Endothelial cell (in vitro differentiated cells): ENCODE measurements at regions not wholly inside any gene's neighbourhood (a gene's known extent, or its start where the extent isn't known, plus 50 kb on each side); places are given as distances from the start of the nearest gene placed in this dataset.

Source experiments
- DNase-seq: peaks from one replicate; pipeline ENCODE4 v3.0.0; 2021; ENCODE audit warnings: low spot score
- H3K27ac Mint-ChIP-seq: one replicate; pipeline ENCODE4 v1.8.0; 2021; ENCODE audit warnings: mixed read lengths, inconsistent platforms; ENCODE audit not compliant: unreplicated experiment
- H3K27me3 Mint-ChIP-seq: one replicate; pipeline ENCODE4 v1.8.0; 2021; ENCODE audit warnings: mild to moderate bottlenecking, moderate library complexity, mixed read lengths, inconsistent platforms; ENCODE audit not compliant: unreplicated experiment
- H3K36me3 Mint-ChIP-seq: one replicate; pipeline ENCODE4 v1.8.0; 2021; ENCODE audit warnings: mild to moderate bottlenecking, low read depth, mixed read lengths, inconsistent platforms; ENCODE audit not compliant: unreplicated experiment
- H3K4me1 Mint-ChIP-seq: one replicate; pipeline ENCODE4 v1.8.0; 2021; ENCODE audit warnings: mild to moderate bottlenecking, mixed read lengths, inconsistent platforms; ENCODE audit not compliant: unreplicated experiment
- H3K4me3 Mint-ChIP-seq: one replicate; pipeline ENCODE4 v1.8.0; 2021; ENCODE audit warnings: mild to moderate bottlenecking, mixed read lengths, inconsistent platforms; ENCODE audit not compliant: unreplicated experiment
- H3K9me3 Mint-ChIP-seq: one replicate; pipeline ENCODE4 v1.8.0; 2021; ENCODE audit warnings: mixed read lengths, inconsistent platforms; ENCODE audit not compliant: unreplicated experiment
- TF ChIP-seq, protein P1 (sequence below): fragments of 200-600 bp; sonication (generic); IDR thresholded peaks from one replicate; pipeline ENCODE4 v1.5.0; 2021; ENCODE audit warnings: antibody characterized with exemption; ENCODE audit not compliant: unreplicated experiment

DNA sequence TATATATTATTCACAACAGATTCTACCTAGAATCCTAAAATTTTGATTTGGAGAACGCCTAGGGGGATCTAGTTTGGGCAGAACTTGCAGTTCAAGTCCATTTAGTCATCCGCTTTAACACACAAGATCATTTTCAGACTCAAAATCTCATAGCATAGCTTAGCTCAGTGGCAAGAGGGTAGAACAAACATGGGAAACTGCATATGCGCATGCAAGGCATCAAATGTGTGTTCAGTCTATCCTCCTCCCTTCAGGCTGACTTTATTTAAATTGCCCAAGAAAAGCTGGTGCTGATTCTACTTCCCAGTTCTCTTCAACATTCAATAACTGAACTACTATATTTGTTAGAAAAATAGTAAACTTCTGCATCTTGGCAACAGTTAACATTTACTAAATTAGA is 79.6 kb upstream of the NRXN1 start:
- H3K9me3 Mint-ChIP-seq = no peaks in the 10 kb centered on the region
- no peak overlapping the region for H3K4me3 Mint-ChIP-seq
- H3K36me3 Mint-ChIP-seq = no peaks in the 10 kb centered on the region
- TF ChIP-seq, protein P1, sequence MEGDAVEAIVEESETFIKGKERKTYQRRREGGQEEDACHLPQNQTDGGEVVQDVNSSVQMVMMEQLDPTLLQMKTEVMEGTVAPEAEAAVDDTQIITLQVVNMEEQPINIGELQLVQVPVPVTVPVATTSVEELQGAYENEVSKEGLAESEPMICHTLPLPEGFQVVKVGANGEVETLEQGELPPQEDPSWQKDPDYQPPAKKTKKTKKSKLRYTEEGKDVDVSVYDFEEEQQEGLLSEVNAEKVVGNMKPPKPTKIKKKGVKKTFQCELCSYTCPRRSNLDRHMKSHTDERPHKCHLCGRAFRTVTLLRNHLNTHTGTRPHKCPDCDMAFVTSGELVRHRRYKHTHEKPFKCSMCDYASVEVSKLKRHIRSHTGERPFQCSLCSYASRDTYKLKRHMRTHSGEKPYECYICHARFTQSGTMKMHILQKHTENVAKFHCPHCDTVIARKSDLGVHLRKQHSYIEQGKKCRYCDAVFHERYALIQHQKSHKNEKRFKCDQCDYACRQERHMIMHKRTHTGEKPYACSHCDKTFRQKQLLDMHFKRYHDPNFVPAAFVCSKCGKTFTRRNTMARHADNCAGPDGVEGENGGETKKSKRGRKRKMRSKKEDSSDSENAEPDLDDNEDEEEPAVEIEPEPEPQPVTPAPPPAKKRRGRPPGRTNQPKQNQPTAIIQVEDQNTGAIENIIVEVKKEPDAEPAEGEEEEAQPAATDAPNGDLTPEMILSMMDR = no peak
- no peaks in the 10 kb centered on the region for H3K4me1 Mint-ChIP-seq
- no peaks in the 10 kb centered on the region for H3K27me3 Mint-ChIP-seq
- no peak overlapping the region for H3K27ac Mint-ChIP-seq
- DNase-seq = no peak

GRCh38 chr2:51108794-51109193 is 76.9 kb upstream of the NRXN1 start:
- Mint-ChIP-seq H3K27me3 (no peaks in the 10 kb centered on the region), H3K9me3 (no peaks in the 10 kb centered on the region), H3K27ac (no peak overlapping the region), H3K4me1 (peaks cover under 1% of the 10 kb centered on the region), H3K4me3 (no peak overlapping the region), H3K36me3 (no peaks in the 10 kb centered on the region)
- DNase-seq = no peak
- TF ChIP-seq, protein P1 = no peak

- no peaks in the 10 kb centered on the region for H3K9me3 Mint-ChIP-seq
- no peaks in the 10 kb centered on the region for H3K36me3 Mint-ChIP-seq
- TF ChIP-seq, protein P1 = no peak
- no peak for DNase-seq
- peaks cover 10% of the 10 kb centered on the region for H3K4me1 Mint-ChIP-seq
- no peaks in the 10 kb centered on the region for H3K27me3 Mint-ChIP-seq
- no peak overlapping the region for H3K4me3 Mint-ChIP-seq
- no peak overlapping the region for H3K27ac Mint-ChIP-seq
These were observed 75.9 kb upstream of the NRXN1 start for GRCh38 chr2:51107841-51108240.

- H3K27me3 Mint-ChIP-seq = no peaks in the 10 kb centered on the region
- peaks cover 10% of the 10 kb centered on the region for H3K4me1 Mint-ChIP-seq
- H3K36me3 Mint-ChIP-seq = no peaks in the 10 kb centered on the region
- no peak for DNase-seq
- TF ChIP-seq, protein P1 = no peak
- no peak overlapping the region for H3K4me3 Mint-ChIP-seq
- H3K27ac Mint-ChIP-seq = no peak overlapping the region
- no peaks in the 10 kb centered on the region for H3K9me3 Mint-ChIP-seq
These were observed 73.9 kb upstream of the NRXN1 start for GRCh38 chr2:51105811-51106210.

DNA sequence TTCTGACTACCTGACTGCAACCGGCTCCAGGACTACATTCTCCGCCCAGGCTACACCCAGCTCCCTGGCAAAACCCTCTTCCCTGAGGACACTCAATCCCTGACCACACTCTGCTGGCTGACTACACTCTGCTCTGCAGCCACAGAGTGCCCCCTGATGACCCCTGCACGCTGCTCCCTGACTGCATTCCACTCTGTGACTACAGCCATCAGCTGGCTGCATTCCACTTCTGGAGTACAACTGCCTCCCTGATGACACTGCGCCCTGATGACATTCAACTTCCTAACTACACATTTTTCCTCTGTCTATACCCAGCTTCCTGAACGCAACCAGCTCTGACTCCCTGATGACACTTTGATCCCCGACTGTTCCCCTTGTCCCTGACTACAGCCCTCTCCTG is 71.3 kb upstream of the NRXN1 start:
- TF ChIP-seq, protein P1 = no peak

More for the DNA sequence above, 71.3 kb upstream of the NRXN1 start:
- Mint-ChIP-seq H3K27me3 (no peaks in the 10 kb centered on the region), H3K4me3 (peak overlapping the region; percentile 17), H3K36me3 (no peaks in the 10 kb centered on the region), H3K27ac (peak overlapping the region; percentile 25), H3K9me3 (no peaks in the 10 kb centered on the region), H3K4me1 (peaks cover 10% of the 10 kb centered on the region)
- DNase-seq = peak; percentile 11
